GM23248 (cell line): ENCODE measurements at regions not wholly inside any gene's neighbourhood (a gene's known extent, or its start where the extent isn't known, plus 50 kb on each side); places are given as distances from the start of the nearest gene placed in this dataset.

Experiments used
- EZH2 ChIP-seq: fragments of 200-600 bp; sonication (generic); IDR thresholded peaks from 2 replicates; pipeline ENCODE4 v1.6.1; 2018; ENCODE audit warnings: antibody characterized with exemption, mild to moderate bottlenecking; ENCODE audit not compliant: insufficient read depth, poor library complexity, severe bottlenecking
- EZH2phosphoT487 ChIP-seq: fragments of 200-600 bp; sonication (generic); IDR thresholded peaks from 2 replicates; pipeline ENCODE4 v1.6.1; 2018; ENCODE audit warnings: antibody characterized with exemption, moderate library complexity, mild to moderate bottlenecking, low read depth; ENCODE audit not compliant: insufficient read depth

- TF ChIP-seq EZH2: no peak
- TF ChIP-seq EZH2phosphoT487: no peak
These were observed 424.1 kb downstream of the RSL24D1 start for GRCh38 chr15:54772663-54773062.
